Activated T-cell treated with anti-CD3 and anti-CD28 coated beads for 48 hours (primary cell): ENCODE measurements at regions not wholly inside any gene's neighbourhood (a gene's known extent, or its start where the extent isn't known, plus 50 kb on each side); places are given as distances from the start of the nearest gene placed in this dataset.

Experiments used
- DNase-seq: peaks from one replicate; pipeline ENCODE4 v3.0.0-alpha.2; 2020; ENCODE audit warnings: low read depth

GRCh38 chr11:32039149-32039548, 51.7 kb upstream of the RCN1 start:
- no peak for DNase-seq

DNA sequence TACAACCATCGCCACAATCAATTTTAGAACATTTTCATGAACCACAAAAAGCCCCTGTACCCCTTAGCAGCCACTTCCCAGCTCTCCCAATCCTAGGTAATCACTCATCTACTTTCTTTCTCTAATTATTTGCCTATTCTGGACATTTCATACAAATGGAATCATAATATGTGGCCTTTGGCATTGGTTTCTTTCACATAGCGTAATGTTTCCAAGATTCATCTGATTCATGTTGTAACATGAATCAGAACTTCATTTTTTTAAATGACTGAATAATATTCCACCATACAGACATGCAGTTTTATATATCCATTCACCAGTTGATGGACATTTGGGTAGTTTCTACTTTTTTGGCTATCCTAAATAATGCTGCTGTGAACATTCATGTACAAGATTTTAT, 56.2 kb upstream of the RCN1 start:
- DNase-seq: no peak

DNA sequence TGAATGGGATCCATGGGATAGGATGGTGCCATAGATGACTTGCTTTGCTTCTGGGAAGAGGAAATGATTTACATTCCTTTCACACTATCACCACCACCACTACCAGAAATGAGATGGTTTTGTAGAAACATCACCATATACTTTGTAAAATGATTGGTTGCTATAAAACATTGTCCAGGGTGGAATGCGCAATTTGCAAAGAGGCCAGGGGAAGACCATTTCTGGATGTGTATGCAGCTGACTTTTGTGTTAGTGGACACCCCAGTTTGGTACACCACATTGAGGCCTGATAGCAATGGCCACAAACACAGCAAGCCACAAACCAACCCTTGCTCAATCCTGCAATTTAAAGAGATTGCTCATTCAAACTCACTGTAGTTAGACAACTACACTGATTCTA, 56.7 kb upstream of the RCN1 start:
- DNase-seq: no peak

GRCh38 chr11:32033491-32033890, 57.4 kb upstream of the RCN1 start:
- no peak for DNase-seq

- DNase-seq: no peak
Measured at GRCh38 chr11:32033067-32033466, 57.8 kb upstream of the RCN1 start.

- no peak for DNase-seq
Measured at GRCh38 chr11:32032478-32032877, 58.4 kb upstream of the RCN1 start.

GRCh38 chr11:32032052-32032451, 58.8 kb upstream of the RCN1 start:
- no peak for DNase-seq

DNA sequence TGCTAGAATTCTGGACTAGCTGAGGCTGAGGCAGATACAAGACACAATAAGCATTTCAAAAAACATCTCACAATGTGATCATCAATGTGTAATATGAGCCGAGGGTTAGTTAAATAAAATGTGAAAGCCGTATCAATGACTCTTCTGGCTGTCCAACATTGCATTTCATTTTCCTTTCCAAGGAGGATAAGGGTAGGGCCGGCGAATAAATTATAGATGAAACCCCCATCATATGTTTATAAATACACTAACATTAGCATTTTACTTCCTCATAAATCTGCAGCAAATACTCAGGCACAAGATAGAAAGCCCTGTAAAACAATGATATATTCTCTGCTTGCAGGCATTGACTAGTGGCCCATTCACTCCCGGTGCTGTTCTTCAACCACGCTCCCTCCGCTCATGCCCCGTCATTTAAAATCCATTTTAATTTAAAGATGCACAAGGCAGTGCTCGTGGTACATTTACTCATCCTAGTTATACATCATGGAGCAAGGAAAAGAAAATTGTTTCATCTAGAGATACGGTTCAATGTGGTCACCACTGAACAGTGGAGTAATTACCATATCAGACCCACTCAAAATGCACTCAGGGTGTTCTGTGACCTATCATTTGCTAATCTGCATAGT, 59.9 kb upstream of the RCN1 start:
- DNase-seq: no peak

- no peak for DNase-seq
Measured at GRCh38 chr11:32029721-32030120, 61.2 kb upstream of the RCN1 start.

DNA sequence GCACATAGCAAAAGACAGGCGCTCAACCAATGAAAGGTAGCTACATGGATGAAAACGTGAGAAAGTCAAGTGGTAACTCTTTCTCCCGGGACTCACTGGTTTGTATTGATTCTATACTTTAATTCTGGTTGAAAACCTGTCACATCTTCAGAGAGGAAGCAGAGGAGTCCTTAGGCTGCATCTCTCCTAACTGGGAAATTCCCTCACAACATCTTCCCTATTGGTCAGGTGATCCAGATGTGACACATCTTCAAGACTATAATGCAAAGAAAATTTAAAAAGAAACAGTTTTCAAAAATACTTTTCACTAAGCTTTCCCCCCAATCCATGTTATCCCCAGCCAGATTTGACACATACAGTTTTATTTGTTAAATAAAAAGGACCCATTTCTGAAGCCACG, 62.7 kb upstream of the RCN1 start:
- DNase-seq: no peak

DNA sequence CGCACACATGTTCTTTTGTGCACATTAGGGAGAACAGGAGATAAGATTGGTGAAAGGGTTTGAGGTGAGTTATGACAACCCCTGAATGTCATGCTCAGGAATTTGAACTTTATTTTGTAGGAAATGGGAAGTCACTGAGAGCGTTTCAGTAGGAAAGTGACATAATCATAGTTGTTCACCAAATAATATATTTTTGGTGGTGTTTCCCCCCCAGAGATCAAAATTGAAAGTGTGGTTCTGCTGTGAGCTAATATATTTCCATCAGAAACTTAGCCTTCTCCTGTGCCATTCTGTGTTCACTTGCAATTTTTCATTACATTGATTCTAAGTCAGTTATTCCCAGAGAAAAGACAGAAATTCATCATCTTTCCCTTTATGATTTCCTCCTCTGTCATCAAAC, 64.1 kb upstream of the RCN1 start:
- no peak for DNase-seq

DNA sequence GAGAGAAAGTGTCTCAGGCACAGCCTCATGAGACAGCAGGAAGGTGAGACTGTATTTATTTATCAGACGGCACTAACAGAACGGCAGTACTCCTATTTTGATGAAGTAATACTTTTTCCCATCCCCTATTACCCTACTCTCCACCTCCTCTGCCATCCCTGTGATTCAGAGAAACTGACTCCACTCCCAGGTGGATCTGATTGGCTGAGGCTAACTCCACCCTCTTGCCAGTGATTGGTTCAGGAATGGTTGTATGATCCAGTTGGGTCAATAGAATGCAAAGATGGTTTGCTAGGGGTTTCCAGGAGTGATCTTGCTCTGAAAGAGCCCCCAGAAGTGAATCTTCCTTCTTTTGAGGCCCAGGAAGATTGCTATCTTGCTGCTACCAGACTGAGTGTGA, 65.9 kb upstream of the RCN1 start:
- no peak for DNase-seq

DNA sequence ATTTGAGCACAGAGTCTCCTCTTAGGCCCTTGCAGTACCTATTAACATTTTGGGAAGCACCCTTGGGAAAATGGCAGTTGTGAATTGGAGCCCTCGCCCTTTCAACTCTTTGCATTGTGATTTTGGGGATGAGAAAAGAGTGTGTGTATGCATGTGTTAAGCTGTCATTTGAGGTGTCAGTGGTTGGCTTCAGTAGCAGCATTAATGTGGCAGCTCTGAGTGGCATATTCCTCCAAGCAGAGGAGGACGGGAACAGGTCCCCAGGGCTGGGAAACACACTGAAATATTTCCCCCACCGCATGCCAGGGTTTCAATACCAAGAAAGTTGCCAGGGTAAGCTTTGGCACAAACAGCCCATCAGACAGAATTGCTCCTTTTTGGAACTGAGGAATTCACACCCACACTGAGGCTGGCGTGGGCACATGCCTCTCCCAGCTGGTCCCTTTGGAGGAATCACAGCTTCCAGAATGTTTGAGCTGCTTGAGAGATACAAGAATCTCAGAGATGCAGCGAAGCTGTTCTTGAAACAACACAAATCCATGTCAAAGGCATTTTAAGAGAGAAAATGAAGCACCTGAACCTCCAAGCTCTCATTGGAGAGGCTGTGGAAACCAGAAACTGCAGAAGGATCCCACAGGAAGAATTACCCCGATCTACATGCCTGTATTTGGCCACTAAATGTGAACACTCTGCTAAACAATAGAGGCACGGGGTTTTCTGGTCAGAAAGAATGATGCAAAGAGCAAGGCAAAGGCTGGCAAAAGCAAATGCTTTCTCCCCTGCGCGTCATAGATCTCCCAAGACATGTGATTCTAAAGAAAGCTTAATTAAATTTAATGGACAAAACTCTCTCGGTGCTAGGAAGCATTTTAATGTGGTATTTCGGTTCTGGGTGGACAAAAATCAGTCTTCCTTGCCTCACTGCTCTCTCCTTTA, 67.2 kb upstream of the RCN1 start:
- no peak for DNase-seq

- no peak for DNase-seq
Measured at GRCh38 chr11:32018672-32019071, 72.2 kb upstream of the RCN1 start.

GRCh38 chr11:32016111-32016510, 74.8 kb upstream of the RCN1 start:
- no peak for DNase-seq

DNA sequence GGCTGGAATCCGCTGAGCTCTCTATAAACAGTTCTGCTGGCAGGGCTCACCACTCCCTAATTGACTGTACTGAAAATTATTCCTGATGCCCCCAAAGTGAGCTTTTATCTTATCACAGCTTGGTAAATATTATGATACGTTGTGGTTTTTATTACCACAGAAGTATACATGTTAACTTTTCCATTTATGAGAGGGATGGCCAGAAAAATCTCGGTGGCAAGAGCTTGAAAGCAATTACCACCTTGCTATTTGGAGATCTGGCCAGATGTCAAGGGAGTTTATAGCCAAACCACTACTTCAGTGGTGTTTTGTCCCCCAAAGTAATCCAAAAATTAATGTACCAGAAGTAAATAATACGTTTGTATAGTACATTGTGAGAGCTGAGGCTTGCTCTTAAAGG, 75.4 kb upstream of the RCN1 start:
- no peak for DNase-seq

DNA sequence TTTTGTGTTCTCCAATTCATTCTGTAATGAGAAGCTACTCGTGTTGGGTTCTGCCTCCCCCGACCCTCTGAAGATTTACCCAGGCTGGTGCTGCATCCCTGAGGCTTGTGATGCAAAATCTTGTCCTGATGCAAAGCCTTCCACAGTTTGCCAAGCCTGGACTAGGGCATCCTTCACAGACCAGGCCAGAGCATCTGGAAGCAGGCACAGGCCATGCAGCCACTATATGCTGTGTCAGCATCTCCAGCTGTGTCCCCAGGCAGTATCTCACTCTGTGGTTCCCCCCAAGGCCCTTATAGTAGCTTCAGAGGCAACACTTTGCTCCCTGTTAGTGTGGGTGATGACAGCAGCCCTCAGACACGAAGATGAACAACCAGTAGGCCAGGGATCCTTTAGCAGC, 77.3 kb upstream of the RCN1 start:
- no peak for DNase-seq

- DNase-seq: no peak
Measured at GRCh38 chr11:32012049-32012448, 78.8 kb upstream of the RCN1 start.

GRCh38 chr11:32008880-32009551, 81.9 kb upstream of the RCN1 start:
- no peak for DNase-seq

- no peak for DNase-seq
Measured at GRCh38 chr11:32006799-32007388, 84.0 kb upstream of the RCN1 start.

GRCh38 chr11:32005786-32006416, 85.0 kb upstream of the RCN1 start:
- no peak for DNase-seq

DNA sequence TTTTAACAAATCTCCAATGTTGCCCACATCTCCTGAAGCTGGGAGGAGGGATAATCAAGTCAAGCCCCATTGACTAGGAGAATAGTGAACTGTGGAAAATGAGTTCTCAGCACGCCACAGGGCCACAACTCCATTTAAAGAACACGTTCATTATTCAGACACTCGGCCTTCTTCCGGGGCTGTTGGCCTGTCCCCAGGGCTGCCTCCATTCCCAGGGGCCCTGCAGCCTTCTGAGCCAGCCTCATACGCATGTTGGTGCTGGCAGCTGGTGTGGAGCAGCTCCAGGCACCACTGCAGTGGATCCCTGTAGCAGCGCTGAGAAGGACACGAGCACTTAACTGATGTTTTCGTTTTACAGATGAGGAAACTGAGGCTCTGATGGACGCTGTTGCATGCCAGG, 87.5 kb upstream of the RCN1 start:
- DNase-seq: no peak
